ENCODE measurements at regions not wholly inside any gene's neighbourhood (a gene's known extent, or its start where the extent isn't known, plus 50 kb on each side); places are given as distances from the start of the nearest gene placed in this dataset.

DNA sequence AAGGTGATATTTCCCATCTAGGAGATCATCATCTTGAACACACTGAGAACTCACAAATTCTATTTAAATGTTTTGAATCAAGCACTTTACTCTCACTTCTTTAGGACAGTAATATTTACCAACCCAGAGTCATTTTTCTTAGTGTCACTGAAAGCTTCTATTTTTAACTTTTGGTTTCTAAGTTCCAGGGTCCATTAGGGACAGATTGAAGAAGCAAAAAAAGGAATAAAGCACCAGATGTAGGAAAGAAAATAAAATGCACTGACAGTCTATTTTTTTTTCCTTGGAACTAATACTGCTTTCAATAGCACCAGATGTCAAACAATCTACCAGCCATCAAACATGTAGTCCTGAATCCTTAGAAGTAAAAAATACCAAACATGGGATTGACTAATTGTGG lies 526.7 kb upstream of the LRRN3 start:
- CTCF ChIA-PET: no interaction called here

More for the DNA sequence above, 526.7 kb upstream of the LRRN3 start:
- POLR2A ChIA-PET (ENCODE audit: unreplicated experiment): no interaction called here
- TF ChIP-seq ELK1 (IDR thresholded peaks at IDR 0.05; ENCODE audit: borderline replicate concordance, low read depth, low read length): no peak
- no peak for TF ChIP-seq POLR2A (IDR thresholded peaks at IDR 0.05; ENCODE audit: low read depth, low read length)
- TF ChIP-seq NFE2L2 (IDR thresholded peaks at IDR 0.05; ENCODE audit: low read depth, low read length): no peak
- TF ChIP-seq MAFK (IDR thresholded peaks at IDR 0.05; ENCODE audit: low read depth, low read length): no peak
- no peak for TF ChIP-seq BHLHE40 (IDR thresholded peaks at IDR 0.05; ENCODE audit: low read depth, low read length)
- no peak for TF ChIP-seq RAD21 (IDR thresholded peaks at IDR 0.05; ENCODE audit: low read length)
- no peak for TF ChIP-seq MAZ (IDR thresholded peaks at IDR 0.05; ENCODE audit: borderline replicate concordance, low read depth, low read length)
- no peak for TF ChIP-seq FOS (IDR thresholded peaks at IDR 0.05; ENCODE audit: low read depth, low read length)
- TF ChIP-seq SMC3 (IDR thresholded peaks at IDR 0.05; ENCODE audit: low read depth, low read length): no peak
- no peak for TF ChIP-seq CEBPB (IDR thresholded peaks at IDR 0.05; ENCODE audit: low read depth, low read length)
- no peak for TF ChIP-seq USF2 (IDR thresholded peaks at IDR 0.05; ENCODE audit: low read depth, low read length)
- no peak for TF ChIP-seq CHD1 (IDR thresholded peaks at IDR 0.05; ENCODE audit: low read depth, low read length)
- no peak for TF ChIP-seq CTCF (conservative IDR thresholded peaks at IDR 0.05; ENCODE audit: low read depth, low read length)
- TF ChIP-seq RFX5 (IDR thresholded peaks at IDR 0.05; ENCODE audit: low read depth, low read length): no peak
- TF ChIP-seq RCOR1 (IDR thresholded peaks at IDR 0.05; ENCODE audit: insufficient replicate concordance, low read length): no peak
- no peak for TF ChIP-seq MXI1 (IDR thresholded peaks at IDR 0.05; ENCODE audit: borderline replicate concordance, low read depth, low read length)
- H3K79me1 ChIP-seq (ENCODE audit: low read depth in 1 of 2, low read length in 2 of 2): no peaks in the 10 kb centered on the region
- peak overlapping the region; percentile 56; the same call in 1 of the 2 replicates for H3K4ac ChIP-seq (ENCODE audit: low read depth, low read length)
- no peaks in the 10 kb centered on the region for H3K36me3 ChIP-seq (ENCODE audit: control insufficient read depth, insufficient read depth, low read length)
- no peak overlapping the region for H2AK9ac ChIP-seq (replicated peaks; ENCODE audit: low read depth, low read length, poor library complexity)
- in situ Hi-C loops (cut with MboI; ENCODE audit: low sequenced_read_pairs) (no loop called here), intact Hi-C loops (cut with micrococcal nuclease) (no loop called here), dilution Hi-C loops (cut with HindIII; ENCODE audit: low sequenced_read_pairs, unreplicated experiment) (no loop called here)
- H3K9ac ChIP-seq (ENCODE audit: low read depth, low read length): no peak overlapping the region
- H2AK5ac ChIP-seq (ENCODE audit: low read depth, low read length): no peak overlapping the region
- peak overlapping the region; percentile 20 for H2BK120ac ChIP-seq (ENCODE audit: low read depth, low read length)
- H2BK20ac ChIP-seq (ENCODE audit: low read depth, low read length): peak overlapping the region; percentile 39
- H3K9me1 ChIP-seq (ENCODE audit: insufficient read depth, low read length): peaks cover 3% of the 10 kb centered on the region; the same call in 1 of the 2 replicates
- peak overlapping the region; percentile 89; the same call in 1 of the 2 replicates for H4K5ac ChIP-seq (ENCODE audit: low read depth, low read length)
- no peaks in the 10 kb centered on the region for H3K27me3 ChIP-seq (ENCODE audit: control insufficient read depth, insufficient read depth, low read length)
- H2BK15ac ChIP-seq (ENCODE audit: low read depth, low read length): no peak overlapping the region
- no peak overlapping the region for H3K56ac ChIP-seq (ENCODE audit: extremely low read depth, insufficient read depth, low read length)
- no peak overlapping the region for H4K91ac ChIP-seq (ENCODE audit: insufficient read depth, low read depth, low read length)
- 0 out of 2 replicates have a peak overlapping the region, but pooled peaks have one; percentile 31 for H3K14ac ChIP-seq (replicated peaks; ENCODE audit: low read depth, low read length)
- H3K23ac ChIP-seq (ENCODE audit: low read depth, low read length): no peak overlapping the region
- peaks cover 2% of the 10 kb centered on the region; the same call in 1 of the 2 replicates for H3K4me1 ChIP-seq (ENCODE audit: control insufficient read depth, insufficient read depth, low read length)
- no peak overlapping the region for H3K27ac ChIP-seq (ENCODE audit: insufficient read depth, low read length)
- H3K18ac ChIP-seq (ENCODE audit: low read depth, low read length): peak overlapping the region; percentile 70; the same call in 1 of the 2 replicates
- H4K8ac ChIP-seq (ENCODE audit: low read depth in 2 of 2, low read length in 2 of 2): no peak overlapping the region
- no peak overlapping the region for H3K4me3 ChIP-seq (ENCODE audit: insufficient read depth, low read depth, low read length)
- H2AFZ ChIP-seq (replicated peaks; ENCODE audit: low read length, poor library complexity): no peak overlapping the region
- H3K4me2 ChIP-seq (ENCODE audit: low read depth, low read length): no peak overlapping the region
- H2BK5ac ChIP-seq (ENCODE audit: low read depth, low read length, poor library complexity, severe bottlenecking): no peak overlapping the region
- H3K9me3 ChIP-seq (ENCODE audit: control insufficient read depth, insufficient read depth, low read length): no peaks in the 10 kb centered on the region
- H4K20me1 ChIP-seq (ENCODE audit: insufficient read depth, low read length): no peaks in the 10 kb centered on the region
- DNase-seq (no peak), ATAC-seq (ENCODE audit: low read depth) (no peak)
- no TSS peak for BruUV-seq (replicated peaks)
